ENCODE measurements at regions not wholly inside any gene's neighbourhood (a gene's known extent, or its start where the extent isn't known, plus 50 kb on each side); places are given as distances from the start of the nearest gene placed in this dataset.

- no peak overlapping the region for H2BK5ac ChIP-seq (ENCODE audit: insufficient read length, low read length)
- H3K9me3 ChIP-seq (ENCODE audit: control insufficient read depth, low read depth, low read length): no peaks in the 10 kb centered on the region
- no peak overlapping the region for H4K8ac ChIP-seq (replicated peaks; ENCODE audit: insufficient read length, low read depth, low read length)
- H2AK5ac ChIP-seq (ENCODE audit: insufficient read length, low read length): no peak overlapping the region
- no peak overlapping the region for H2AFZ ChIP-seq (ENCODE audit: low read length)
- H3K79me2 ChIP-seq (ENCODE audit: insufficient read depth, low read length): no peaks in the 10 kb centered on the region
- H2BK20ac ChIP-seq (ENCODE audit: low read depth, low read length, poor library complexity, severe bottlenecking): no peak overlapping the region
- H3K4me1 ChIP-seq (ENCODE audit: insufficient read depth, low read length): no peaks in the 10 kb centered on the region
- H3K4me2 ChIP-seq (ENCODE audit: insufficient read depth, insufficient read length, low read length): no peak overlapping the region
- H4K5ac ChIP-seq (ENCODE audit: insufficient read length, low read depth, low read length): no peak overlapping the region
- no peak overlapping the region for H3K4ac ChIP-seq (ENCODE audit: low read depth, low read length)
- H4K20me1 ChIP-seq (ENCODE audit: control insufficient read depth, insufficient read depth, insufficient read length): no peaks in the 10 kb centered on the region
- H3K23me2 ChIP-seq (ENCODE audit: insufficient read length, low read depth, low read length, poor library complexity, severe bottlenecking): no peaks in the 10 kb centered on the region
- Mint-ChIP-seq H3K4me3 (no peak overlapping the region), H3K9me3 (peaks cover 4 to 12% of the 10 kb centered on the region in 2 experiments), H3K27ac (no peak overlapping the region), H3K27me3 (ENCODE audit: low read depth) (peaks cover 2% of the 10 kb centered on the region; the same call in 1 of the 2 replicates), H3K36me3 (ENCODE audit: insufficient read depth in 1 of 3, low read depth in 3 of 3) (no peaks in the 10 kb centered on the region; a peak in 2 of 7 replicates), H3K4me1 (no peaks in the 10 kb centered on the region)
- DNase-seq: no peak
- no CpG with 5 or more reads among the region's 2 CpGs for WGBS (ENCODE audit: extremely low coverage, insufficient read length, low lambda C conversion rate)
- H3K79me1 ChIP-seq (ENCODE audit: insufficient read depth, low read depth, low read length, poor library complexity, severe bottlenecking): no peaks in the 10 kb centered on the region
- no peak overlapping the region for H2BK15ac ChIP-seq (ENCODE audit: low read depth, low read length)
- H3K23ac ChIP-seq (ENCODE audit: insufficient read length, low read depth, low read length): no peak overlapping the region
- no peak overlapping the region for H2BK12ac ChIP-seq (ENCODE audit: insufficient read length, low read depth, low read length)
- no peak for TF ChIP-seq CTCF (conservative IDR thresholded peaks at IDR 0.05)
- H3T11ph ChIP-seq (ENCODE audit: low read length): no peak overlapping the region
- no peaks in the 10 kb centered on the region for H3K27me3 ChIP-seq (ENCODE audit: insufficient read depth, low read length)
- H4K91ac ChIP-seq (ENCODE audit: insufficient read length, low read depth, low read length): no peak overlapping the region
- H3K9ac ChIP-seq (ENCODE audit: extremely low read depth, insufficient read length, low read length): no peak overlapping the region
- H2BK120ac ChIP-seq (ENCODE audit: low read depth, low read length, poor library complexity, severe bottlenecking): no peak overlapping the region
- H3K56ac ChIP-seq (ENCODE audit: insufficient read length, low read depth, low read length): no peak overlapping the region
- H3K14ac ChIP-seq (ENCODE audit: insufficient read depth, low read length): no peak overlapping the region
- H3K18ac ChIP-seq (ENCODE audit: insufficient read length, low read depth, low read length): no peak overlapping the region
- H3K27ac ChIP-seq (ENCODE audit: insufficient read length, low read depth, low read length): no peak overlapping the region
These were observed 364.2 kb downstream of the SFMBT2 start for GRCh38 chr10:7046615-7047014.

All from H9 (cell line).